IMR-90 (cell line): ENCODE measurements at regions not wholly inside any gene's neighbourhood (a gene's known extent, or its start where the extent isn't known, plus 50 kb on each side); places are given as distances from the start of the nearest gene placed in this dataset.

Experiments
- ATAC-seq: fragments of 200-7000 bp; cut with Tn5 transposase; 2 replicates; pipeline ENCODE4 v1.9.1; 2020; ENCODE audit warnings: low read depth, mild to moderate bottlenecking, moderate library complexity
- BruUV-seq: library from RNA; stranded (reverse); fragments of 400-500 nt; replicated peaks from 2 replicates; lab custom pipeline; 2021; lab: Mats Ljungman, UMichigan
- CTCF ChIA-PET: fragments of 300-600 bp; formaldehyde crosslinking; extraction: SDS; loops from one replicate; lab custom pipeline; 2021; ENCODE audit warnings: antibody characterized with exemption; lab: Yijun Ruan, JAX
- POLR2A ChIA-PET: fragments of 300-600 bp; sonication (Branson Sonifier 250); formaldehyde crosslinking; loops from one replicate; lab custom pipeline; 2022; ENCODE audit warnings: antibody characterized with exemption; ENCODE audit not compliant: unreplicated experiment; lab: Charles Lee
- DNase-seq: peaks from one replicate; pipeline ENCODE4 v3.0.0; 2013
- H2AFZ ChIP-seq: replicated peaks from 2 replicates; pipeline ENCODE3; 2013; ENCODE audit warnings: low read length, mild to moderate bottlenecking; ENCODE audit not compliant: poor library complexity
- H2AK5ac ChIP-seq: 2 replicates; pipeline ENCODE4 v1.6.1; 2013; ENCODE audit warnings: low read depth, low read length, inconsistent platforms
- H2AK9ac ChIP-seq: replicated peaks from 2 replicates; pipeline ENCODE3; 2013; ENCODE audit warnings: mild to moderate bottlenecking, low read depth, low read length, moderate library complexity; ENCODE audit not compliant: poor library complexity
- H2BK120ac ChIP-seq: 2 replicates; pipeline ENCODE4 v1.6.1; 2013; ENCODE audit warnings: low read depth, low read length, inconsistent platforms
- H2BK15ac ChIP-seq: 3 replicates; pipeline ENCODE4 v1.6.1; 2013; ENCODE audit warnings: low read depth, low read length, inconsistent platforms
- H2BK20ac ChIP-seq: 2 replicates; pipeline ENCODE4 v1.6.1; 2013; ENCODE audit warnings: low read depth, mild to moderate bottlenecking, inconsistent platforms, low read length, moderate library complexity
- H2BK5ac ChIP-seq: 2 replicates; pipeline ENCODE4 v1.6.1; 2013; ENCODE audit warnings: mild to moderate bottlenecking, low read depth, low read length, inconsistent platforms; ENCODE audit not compliant: poor library complexity, severe bottlenecking
- H3K14ac ChIP-seq: replicated peaks from 2 replicates; pipeline ENCODE4 v1.6.1; 2013; ENCODE audit warnings: low read depth, low read length, inconsistent platforms
- H3K18ac ChIP-seq: 2 replicates; pipeline ENCODE4 v1.6.1; 2013; ENCODE audit warnings: low read depth, low read length, control low read depth
- H3K23ac ChIP-seq: 2 replicates; pipeline ENCODE4 v1.6.1; 2013; ENCODE audit warnings: low read depth, low read length, inconsistent platforms
- H3K27ac ChIP-seq: 2 replicates; pipeline ENCODE4 v1.5.1; 2013; ENCODE audit warnings: mild to moderate bottlenecking, control low read depth, low read length; ENCODE audit not compliant: insufficient read depth
- H3K27me3 ChIP-seq: 2 replicates; pipeline ENCODE4 v1.6.1; 2013; ENCODE audit warnings: low read length; ENCODE audit not compliant: control insufficient read depth, insufficient read depth
- H3K36me3 ChIP-seq: 2 replicates; pipeline ENCODE4 v1.6.1; 2013; ENCODE audit warnings: low read length, mixed read lengths; ENCODE audit not compliant: control insufficient read depth, insufficient read depth
- H3K4ac ChIP-seq: 2 replicates; pipeline ENCODE4 v1.6.1; 2013; ENCODE audit warnings: low read depth, low read length, inconsistent platforms
- H3K4me1 ChIP-seq: 2 replicates; pipeline ENCODE4 v1.6.1; 2013; ENCODE audit warnings: low read length, mixed read lengths; ENCODE audit not compliant: control insufficient read depth, insufficient read depth
- H3K4me2 ChIP-seq: 2 replicates; pipeline ENCODE4 v1.6.1; 2013; ENCODE audit warnings: low read depth, mild to moderate bottlenecking, control low read depth, low read length, moderate library complexity
- H3K4me3 ChIP-seq: 2 replicates; pipeline ENCODE4 v1.5.1; 2013; ENCODE audit warnings: low read depth, mild to moderate bottlenecking, control low read depth, low read length, moderate library complexity; ENCODE audit not compliant: insufficient read depth
- H3K56ac ChIP-seq: 2 replicates; pipeline ENCODE4 v1.6.1; 2013; ENCODE audit warnings: low read length, inconsistent platforms; ENCODE audit not compliant: insufficient read depth; ENCODE audit errors: extremely low read depth
- H3K79me1 ChIP-seq, 2 experiments: 2 replicates each; pipeline ENCODE4 v1.6.1; 2013; ENCODE audit warnings: low read length in 2 of 2, inconsistent platforms in 1 of 2, low read depth in 1 of 2
- H3K9ac ChIP-seq: 2 replicates; pipeline ENCODE4 v1.6.1; 2013; ENCODE audit warnings: low read depth, low read length, control low read depth
- H3K9me1 ChIP-seq: 2 replicates; pipeline ENCODE4 v1.6.1; 2013; ENCODE audit warnings: low read length, inconsistent platforms; ENCODE audit not compliant: insufficient read depth
- H3K9me3 ChIP-seq: 2 replicates; pipeline ENCODE4 v1.6.1; 2013; ENCODE audit warnings: low read length; ENCODE audit not compliant: control insufficient read depth, insufficient read depth
- H4K20me1 ChIP-seq: 2 replicates; pipeline ENCODE4 v1.6.1; 2013; ENCODE audit warnings: low read length, inconsistent platforms; ENCODE audit not compliant: insufficient read depth
- H4K5ac ChIP-seq: 2 replicates; pipeline ENCODE4 v1.6.1; 2013; ENCODE audit warnings: mild to moderate bottlenecking, low read depth, low read length, control low read depth
- H4K8ac ChIP-seq, 2 experiments: 2 replicates each; pipeline ENCODE4 v1.6.1; 2013; ENCODE audit warnings: low read depth in 2 of 2, low read length in 2 of 2, control low read depth in 1 of 2, inconsistent platforms in 1 of 2
- H4K91ac ChIP-seq: 2 replicates; pipeline ENCODE4 v1.6.1; 2013; ENCODE audit warnings: low read depth, low read length, inconsistent platforms; ENCODE audit not compliant: insufficient read depth
- USF2 ChIP-seq: fragments of 150-350 bp; IDR thresholded peaks from 2 replicates; pipeline ENCODE4 v1.6.1; 2017; ENCODE audit warnings: mild to moderate bottlenecking, antibody characterized with exemption, low read length, low read depth
- WGBS, 2 experiments: methylation state at CpG; one replicate each; pipeline versions ENCODE4 v1.1.5 to v1.1.7; 2013; ENCODE audit warnings: missing lambda C conversion rate in 2 of 2; ENCODE audit not compliant: insufficient read length in 1 of 2; ENCODE audit errors: extremely low coverage in 2 of 2; 5-methylcytosine and 5-hydroxymethylcytosine counted together
- dilution Hi-C: fragments of 300-500 bp; cut with HindIII; formaldehyde crosslinking; loops from one replicate; pipeline ENCODE4 v1.14.3; 2018; ENCODE audit warnings: low sequenced_read_pairs; ENCODE audit not compliant: unreplicated experiment
- in situ Hi-C: fragments of 300-500 bp; cut with MboI; formaldehyde crosslinking; loops from 3 replicates; pipeline ENCODE4 v1.14.3; 2019; ENCODE audit warnings: low sequenced_read_pairs, inconsistent platforms, mixed read lengths
- intact Hi-C: fragments of 100-400 bp; cut with micrococcal nuclease; formaldehyde crosslinking; loops from 2 replicates; pipeline ENCODE4 v1.10.0; 2022

- Histone ChIP-seq H3K9ac (no peak overlapping the region), H3K4me3 (no peak overlapping the region), H3K14ac (no peak overlapping the region), H2BK120ac (no peak overlapping the region), H3K79me1 (no peaks in the 10 kb centered on the region), H2BK5ac (no peak overlapping the region), H3K4me1 (no peaks in the 10 kb centered on the region), H4K20me1 (no peaks in the 10 kb centered on the region), H2BK20ac (no peak overlapping the region), H2AK5ac (no peak overlapping the region), H2AK9ac (no peak overlapping the region), H2AFZ (no peak overlapping the region), H4K91ac (no peak overlapping the region), H3K36me3 (no peaks in the 10 kb centered on the region), H3K56ac (no peak overlapping the region), H3K9me3 (no peaks in the 10 kb centered on the region; the same call in 1 of the 2 replicates), H3K27me3 (no peaks in the 10 kb centered on the region), H3K4ac (no peak overlapping the region), H4K8ac (no peak overlapping the region), H3K4me2 (no peak overlapping the region), H4K5ac (no peak overlapping the region), H3K23ac (no peak overlapping the region), H3K27ac (no peak overlapping the region), H3K9me1 (no peaks in the 10 kb centered on the region), H3K18ac (no peak overlapping the region), H2BK15ac (no peak overlapping the region)
- intact Hi-C loops, result no loop called here
- TF ChIP-seq USF2, result no peak
- DNase-seq (no peak), ATAC-seq (no peak)
- ChIA-PET POLR2A (no interaction called here), CTCF (no interaction called here)
- dilution Hi-C loops, result no loop called here
- no CpG with 5 or more reads among the region's 1 CpG for WGBS, 2 experiments
- in situ Hi-C loops, result no loop called here
- BruUV-seq, result no TSS peak
Observed at GRCh38 chr4:104766676-104767075, 272.0 kb upstream of the CXXC4 start.
